Small intestine (tissue), 7 donors: ENCODE measurements at regions not wholly inside any gene's neighbourhood (a gene's known extent, or its start where the extent isn't known, plus 50 kb on each side); places are given as distances from the start of the nearest gene placed in this dataset.
"Not testable (repeated sequence)": the region's sequence is repeated elsewhere in the genome, so short reads cannot be mapped to it uniquely, and the experiment has no call there.

Experiments used
- DNase-seq, 2 donors: peaks; one replicate each; pipeline versions ENCODE4 v3.0.0 to v3.0.0-alpha.2; 2013
- FAIRE-seq: peaks from 2 replicates; lab custom pipeline; 2012; peaks lifted over from hg19 to GRCh38; lab: Jason Lieb, UNC
- H3K27ac ChIP-seq, 3 donors: one replicate each; pipeline ENCODE4 v1.5.1; 2013; ENCODE audit warnings: low read length in 2 of 3, mild to moderate bottlenecking in 2 of 3, control low read depth in 1 of 3, inconsistent platforms in 1 of 3, low read depth in 1 of 3, moderate library complexity in 1 of 3
- H3K27me3 ChIP-seq, 3 donors: one replicate each; pipeline ENCODE4 v1.6.1; 2013; ENCODE audit warnings: low read length in 3 of 3, inconsistent platforms in 1 of 3; ENCODE audit not compliant: control insufficient read depth in 3 of 3, insufficient read depth in 3 of 3
- H3K36me3 ChIP-seq, 3 donors: one replicate each; pipeline ENCODE4 v1.6.1; 2013; ENCODE audit warnings: low read length in 3 of 3, inconsistent platforms in 1 of 3, low read depth in 1 of 3, mild to moderate bottlenecking in 1 of 3, moderate library complexity in 1 of 3; ENCODE audit not compliant: control insufficient read depth in 3 of 3, insufficient read depth in 2 of 3
- H3K4me1 ChIP-seq, 3 donors: one replicate each; pipeline ENCODE4 v1.6.1; 2013; ENCODE audit warnings: low read length in 2 of 3, inconsistent platforms in 1 of 3, low read depth in 1 of 3, mild to moderate bottlenecking in 1 of 3, moderate library complexity in 1 of 3; ENCODE audit not compliant: control insufficient read depth in 3 of 3, insufficient read depth in 2 of 3
- H3K4me3 ChIP-seq, 3 donors: one replicate each; pipeline ENCODE4 v1.5.1; 2013; ENCODE audit warnings: low read length in 3 of 3, control low read depth in 1 of 3, inconsistent platforms in 1 of 3, low read depth in 1 of 3, mild to moderate bottlenecking in 1 of 3, moderate library complexity in 1 of 3
- H3K9me3 ChIP-seq, 2 donors: one replicate each; pipeline ENCODE4 v1.6.1; 2013; ENCODE audit warnings: low read depth in 1 of 2, low read length in 1 of 2; ENCODE audit not compliant: control insufficient read depth in 2 of 2, insufficient read depth in 1 of 2
- WGBS, 3 donors: extraction: QIAGEN DNeasy Blood & Tissue Kit; methylation state at CpG; one replicate each; pipeline ENCODE4 v1.1.7; 2013; 5-methylcytosine and 5-hydroxymethylcytosine counted together
- donor health status: healthy with polysubstance abuse.
- donor health status: control.
- donor health status: control.
- donor health status: Bipolar disorder and iron deficiency.
- donor health status: healthy.

DNA sequence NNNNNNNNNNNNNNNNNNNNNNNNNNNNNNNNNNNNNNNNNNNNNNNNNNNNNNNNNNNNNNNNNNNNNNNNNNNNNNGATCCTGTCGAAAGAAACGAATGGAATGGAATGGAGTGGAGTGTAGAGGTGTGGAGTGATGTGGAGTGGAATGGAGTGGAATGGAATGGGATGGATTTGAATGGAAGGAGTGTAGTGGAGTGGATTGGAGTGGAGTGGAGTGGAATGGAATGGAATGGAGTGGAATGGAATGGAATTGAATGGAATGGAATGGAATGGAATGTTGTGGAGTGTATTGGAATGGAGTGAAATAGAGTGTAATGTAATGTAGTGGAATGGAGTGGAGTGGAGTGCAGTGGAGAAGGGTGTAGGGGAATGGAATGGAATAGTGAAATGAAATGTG lies 1275.4 kb upstream of the TPTE start:
- H3K36me3 ChIP-seq, H3K4me3 ChIP-seq, H3K4me1 ChIP-seq, FAIRE-seq, H3K27me3 ChIP-seq, H3K27ac ChIP-seq: not testable (repeated sequence)
- 42 to 72% (median 71%) methylated on average over 1 to 2 of the region's 2 CpGs for WGBS, 3 donors
- DNase-seq, result peak in 1 of 2 donors; percentile 3
- H3K9me3 ChIP-seq, result peaks cover 7 to 19% of the 10 kb centered on the region in 2 donors

DNA sequence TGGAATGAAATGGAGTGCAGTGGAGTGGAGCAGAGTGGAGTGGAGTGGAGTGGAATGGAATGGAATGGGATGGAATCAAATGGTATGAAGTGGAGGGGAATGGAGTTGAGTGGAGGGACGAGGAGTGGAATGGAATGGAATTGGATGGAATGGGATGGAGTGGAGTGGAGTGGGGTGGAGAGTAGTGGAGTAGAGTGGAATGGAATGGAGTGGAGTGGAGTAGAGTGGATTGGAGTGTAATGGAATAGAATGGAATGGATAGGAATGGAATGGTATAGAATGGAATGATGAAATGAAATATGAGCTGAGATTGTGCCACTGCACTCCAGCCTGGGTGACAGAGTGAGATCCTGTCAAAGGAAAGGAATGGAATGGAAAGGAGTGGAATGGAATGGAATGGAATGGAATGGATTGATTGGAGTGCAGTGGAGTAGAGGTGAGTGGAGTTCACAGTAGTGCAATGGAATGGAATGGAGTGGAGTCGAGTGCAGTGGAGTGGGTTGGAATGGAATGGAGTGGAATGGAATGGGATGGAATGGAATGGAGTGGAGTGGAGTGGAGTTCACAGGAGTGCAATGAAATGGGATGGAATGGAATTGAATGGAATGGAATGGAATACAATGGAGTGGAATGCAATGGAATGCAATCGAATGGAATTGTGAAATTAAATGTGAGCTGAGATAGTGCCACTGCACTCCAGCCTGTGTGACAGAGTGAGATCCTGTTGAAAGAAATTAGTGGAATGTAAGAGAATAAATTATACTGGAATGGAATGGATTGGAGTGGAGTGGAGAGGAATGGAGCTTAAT lies 1274.7 kb upstream of the TPTE start:
- 48 to 49% (median 48%) methylated on average over 3 of the region's 3 CpGs for WGBS, 3 donors
- DNase-seq, result peak in 1 of 2 donors; percentile 9
- FAIRE-seq, result not testable (repeated sequence)

DNA sequence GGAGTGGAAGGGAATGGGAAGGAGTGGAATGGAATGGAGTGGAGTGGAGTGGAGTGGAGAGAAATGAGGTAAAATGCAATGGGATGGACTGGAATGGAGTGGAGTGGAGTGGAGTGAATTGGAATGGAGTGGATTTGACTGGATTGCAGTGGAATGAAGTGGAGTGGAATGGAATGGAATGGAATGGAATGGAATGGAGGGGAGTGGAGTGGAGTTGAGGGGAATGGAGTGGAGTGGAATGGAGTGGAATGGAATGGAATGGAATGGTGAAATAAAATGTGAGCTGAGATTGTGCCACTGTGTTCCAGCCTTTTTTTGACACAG lies 1274.1 kb upstream of the TPTE start:
- H3K27ac ChIP-seq, FAIRE-seq, H3K27me3 ChIP-seq, H3K36me3 ChIP-seq, DNase-seq, H3K4me3 ChIP-seq, H3K4me1 ChIP-seq: not testable (repeated sequence)
- H3K9me3 ChIP-seq, result peaks cover 7 to 19% of the 10 kb centered on the region in 2 donors

More for the DNA sequence above, 1274.7 kb upstream of the TPTE start:
- H3K27ac ChIP-seq, H3K27me3 ChIP-seq, H3K4me3 ChIP-seq, H3K4me1 ChIP-seq, H3K36me3 ChIP-seq: not testable (repeated sequence)
- H3K9me3 ChIP-seq, result peaks cover 7 to 19% of the 10 kb centered on the region in 2 donors

DNA sequence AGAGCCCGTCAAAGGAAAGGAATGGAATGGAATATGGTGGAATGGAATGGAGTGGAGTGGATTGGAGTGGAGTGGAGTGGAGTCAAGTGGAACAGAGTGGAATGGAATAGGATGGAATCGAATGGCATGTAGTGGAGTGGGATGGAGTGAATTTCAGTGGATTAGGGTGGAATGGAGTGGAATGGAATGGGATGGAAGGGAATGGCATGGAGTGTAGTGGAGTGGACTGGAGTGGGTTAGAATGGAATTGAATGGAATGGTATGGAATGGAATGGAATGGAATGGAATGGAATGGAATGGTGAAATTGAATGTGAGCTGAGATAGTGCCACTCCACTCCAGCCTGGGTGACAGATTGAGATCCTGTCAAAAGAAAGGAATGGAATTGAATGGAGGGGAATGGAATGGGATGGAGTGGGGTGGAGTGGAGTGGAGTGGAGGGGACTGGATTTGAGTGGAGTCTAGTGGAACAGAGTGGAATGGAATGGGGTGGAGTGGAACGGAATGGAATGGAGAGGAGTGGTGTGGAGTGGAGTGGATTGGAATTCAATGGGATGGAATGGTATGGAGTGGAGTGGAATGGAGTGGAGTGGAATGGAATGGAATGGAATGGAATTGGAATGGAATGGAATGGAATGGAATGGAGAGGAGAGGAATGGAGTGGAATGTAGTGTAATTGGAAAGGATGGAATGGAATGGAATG lies 1273.6 kb upstream of the TPTE start:
- not testable (repeated sequence) for DNase-seq, H3K4me1 ChIP-seq, FAIRE-seq, H3K27me3 ChIP-seq, H3K27ac ChIP-seq, H3K36me3 ChIP-seq, H3K4me3 ChIP-seq
- 50 to 56% (median 56%) methylated on average over 3 of the region's 3 CpGs for WGBS, 3 donors
- H3K9me3 ChIP-seq, result peaks cover 7 to 19% of the 10 kb centered on the region in 2 donors
